GOT3 (cell line): ENCODE measurements at regions not wholly inside any gene's neighbourhood (a gene's known extent, or its start where the extent isn't known, plus 50 kb on each side); places are given as distances from the start of the nearest gene placed in this dataset.
"Not testable (repeated sequence)": the region's sequence is repeated elsewhere in the genome, so short reads cannot be mapped to it uniquely, and the experiment has no call there.

Source experiments
- DNase-seq: peaks from one replicate; lab custom pipeline; 2025; ENCODE audit warnings: mixed read lengths; lab: John Stamatoyannopoulos, UW

GRCh38 chr7:22066522-22066921 is 120.8 kb upstream of the CDCA7L start:
- no peak for DNase-seq

GRCh38 chr7:22064816-22065215 is 119.1 kb upstream of the CDCA7L start:
- DNase-seq = no peak

- DNase-seq = no peak
These were observed 116.1 kb upstream of the CDCA7L start for GRCh38 chr7:22061775-22062174.

GRCh38 chr7:22060863-22061262 is 115.2 kb upstream of the CDCA7L start:
- DNase-seq = no peak

GRCh38 chr7:22060197-22060596 is 114.5 kb upstream of the CDCA7L start:
- no peak for DNase-seq

GRCh38 chr7:22055226-22055625 is 109.5 kb upstream of the CDCA7L start:
- DNase-seq = no peak

GRCh38 chr7:22052674-22053365 is 107.1 kb upstream of the CDCA7L start:
- DNase-seq = no peak

GRCh38 chr7:22051886-22052673 is 106.4 kb upstream of the CDCA7L start:
- DNase-seq = no peak

- no peak for DNase-seq
These were observed 104.2 kb upstream of the CDCA7L start for GRCh38 chr7:22049766-22050500.

- no peak for DNase-seq
These were observed 97.7 kb upstream of the CDCA7L start for GRCh38 chr7:22043367-22043766.

GRCh38 chr7:22040923-22041595 is 95.4 kb upstream of the CDCA7L start:
- DNase-seq = no peak

GRCh38 chr7:22039670-22040069 is 94.0 kb upstream of the CDCA7L start:
- DNase-seq = no peak

GRCh38 chr7:22032356-22032755 is 86.7 kb upstream of the CDCA7L start:
- not testable (repeated sequence) for DNase-seq

- DNase-seq = not testable (repeated sequence)
These were observed 83.0 kb upstream of the CDCA7L start for GRCh38 chr7:22028656-22029055.

- no peak for DNase-seq
These were observed 81.8 kb upstream of the CDCA7L start for GRCh38 chr7:22027475-22027874.

GRCh38 chr7:22025983-22026382 is 80.3 kb upstream of the CDCA7L start:
- DNase-seq = no peak

- DNase-seq = no peak
These were observed 79.4 kb upstream of the CDCA7L start for GRCh38 chr7:22025075-22025474.

- DNase-seq = no peak
These were observed 74.2 kb upstream of the CDCA7L start for GRCh38 chr7:22019931-22020330.

- DNase-seq = no peak
These were observed 70.8 kb upstream of the CDCA7L start for GRCh38 chr7:22016507-22016906.

- DNase-seq = no peak
These were observed 68.0 kb upstream of the CDCA7L start for GRCh38 chr7:22013711-22014110.

GRCh38 chr7:22008683-22009082 is 63.0 kb upstream of the CDCA7L start:
- no peak for DNase-seq

GRCh38 chr7:22008087-22008486 is 62.4 kb upstream of the CDCA7L start:
- no peak for DNase-seq
